Fibroblast of the aortic adventitia (primary cell): ENCODE measurements at regions not wholly inside any gene's neighbourhood (a gene's known extent, or its start where the extent isn't known, plus 50 kb on each side); places are given as distances from the start of the nearest gene placed in this dataset.
"Not testable (repeated sequence)": the region's sequence is repeated elsewhere in the genome, so short reads cannot be mapped to it uniquely, and the experiment has no call there.

Experiments used
- DNase-seq: peaks from one replicate; pipeline ENCODE4 v3.0.0-alpha.2; 2010; ENCODE audit warnings: low read depth
- H3K4me3 ChIP-seq: 2 replicates; pipeline ENCODE4 v1.5.1; 2011; ENCODE audit warnings: low read depth, mild to moderate bottlenecking, control low read depth, low read length, moderate library complexity
- CTCF ChIP-seq: IDR thresholded peaks from 2 replicates; pipeline ENCODE4 v1.5.1; 2011; ENCODE audit warnings: mild to moderate bottlenecking, low read length, control low read depth, inconsistent platforms; ENCODE audit not compliant: insufficient read depth

- no peak for TF ChIP-seq CTCF
- H3K4me3 ChIP-seq = no peak overlapping the region
- DNase-seq = no peak
These were observed 571.7 kb downstream of the KCTD12 start for GRCh38 chr13:76314495-76314894.

- H3K4me3 ChIP-seq = no peak overlapping the region
- peak; percentile 35 for TF ChIP-seq CTCF
- peak; percentile 88 for DNase-seq
These were observed 579.1 kb downstream of the KCTD12 start for GRCh38 chr13:76307142-76307541.

- TF ChIP-seq CTCF = no peak
- no peak overlapping the region for H3K4me3 ChIP-seq
- no peak for DNase-seq
These were observed 585.5 kb downstream of the KCTD12 start for GRCh38 chr13:76300688-76301087.

- TF ChIP-seq CTCF = no peak
- no peak for DNase-seq
- no peak overlapping the region for H3K4me3 ChIP-seq
These were observed 588.9 kb downstream of the KCTD12 start for GRCh38 chr13:76297331-76297730.

GRCh38 chr13:76296751-76297150 lies 589.5 kb downstream of the KCTD12 start:
- no peak for TF ChIP-seq CTCF
- H3K4me3 ChIP-seq = no peak overlapping the region
- no peak for DNase-seq

GRCh38 chr13:76295020-76295419 lies 591.2 kb downstream of the KCTD12 start:
- not testable (repeated sequence) for DNase-seq, H3K4me3 ChIP-seq

GRCh38 chr13:76293751-76294150 lies 592.5 kb downstream of the KCTD12 start:
- no peak for TF ChIP-seq CTCF
- DNase-seq = peak; percentile 48
- no peak overlapping the region for H3K4me3 ChIP-seq
